HG02885 (cell line): ENCODE measurements at regions not wholly inside any gene's neighbourhood (a gene's known extent, or its start where the extent isn't known, plus 50 kb on each side); places are given as distances from the start of the nearest gene placed in this dataset.

ENCODE experiments used
- ATAC-seq: cut with Tn5 transposase; IDR thresholded peaks from one replicate; pipeline ENCODE4 v1.9.1; 2021; ENCODE audit warnings: mild to moderate bottlenecking; ENCODE audit not compliant: unreplicated experiment, poor library complexity

DNA sequence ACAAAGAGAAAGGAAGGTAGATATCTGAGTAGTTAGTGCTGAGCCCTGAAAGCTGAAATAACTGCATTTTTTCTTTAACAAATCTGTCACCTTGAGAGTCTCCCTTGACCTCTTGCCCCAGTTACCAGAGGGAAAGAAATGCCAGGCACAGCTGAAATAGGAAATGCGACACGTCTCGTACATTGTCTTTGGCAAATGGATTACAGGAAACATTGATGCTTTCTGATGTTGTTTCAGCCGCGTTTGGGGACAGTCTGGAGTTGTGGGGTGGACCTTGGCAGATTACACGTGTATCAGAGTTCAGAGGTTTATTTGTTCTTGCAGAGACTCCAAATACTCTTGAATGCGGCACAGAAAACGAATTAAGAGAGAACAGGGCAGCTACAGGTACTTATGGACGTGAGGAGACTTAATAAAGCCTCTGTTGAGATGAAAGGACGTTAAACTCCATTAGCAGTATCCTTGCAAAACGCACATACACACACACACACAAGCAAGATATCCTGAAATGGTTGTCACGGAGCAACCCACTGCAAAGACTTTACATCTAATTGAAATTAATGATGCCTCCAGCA is 272.8 kb upstream of the RORA start:
- no peak for ATAC-seq

DNA sequence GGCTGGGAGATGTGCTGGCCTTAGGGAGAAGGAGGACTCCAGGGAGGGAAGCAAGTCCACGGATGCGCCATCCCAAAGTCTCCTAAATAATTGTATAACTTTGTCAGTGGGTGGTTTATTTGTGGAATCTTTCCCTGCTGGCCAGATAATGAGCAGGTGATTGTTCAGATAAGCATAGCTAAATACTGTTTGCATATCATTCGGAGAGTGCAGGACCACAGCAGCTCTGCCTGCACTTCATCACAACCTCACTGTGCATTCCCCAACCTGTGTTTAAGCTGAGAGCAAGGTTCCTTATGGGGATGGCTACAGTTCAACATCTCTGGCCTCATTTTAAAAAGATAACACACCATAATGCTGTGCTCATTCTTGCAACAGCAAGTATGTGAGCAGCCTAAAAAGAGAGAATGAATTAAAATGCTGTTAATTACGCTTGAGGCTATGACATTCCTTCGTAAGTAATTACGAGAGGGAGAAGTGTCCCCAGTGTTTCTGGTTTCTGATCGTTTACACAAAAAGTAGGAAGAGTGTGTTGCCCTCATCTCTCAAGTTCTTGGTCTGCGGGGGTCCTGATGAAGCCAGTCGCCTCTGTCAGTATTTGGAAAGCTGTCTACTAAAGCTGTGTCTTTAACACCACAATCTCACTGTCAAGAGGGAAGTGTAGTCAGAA is 272.0 kb upstream of the RORA start:
- ATAC-seq, result no peak

DNA sequence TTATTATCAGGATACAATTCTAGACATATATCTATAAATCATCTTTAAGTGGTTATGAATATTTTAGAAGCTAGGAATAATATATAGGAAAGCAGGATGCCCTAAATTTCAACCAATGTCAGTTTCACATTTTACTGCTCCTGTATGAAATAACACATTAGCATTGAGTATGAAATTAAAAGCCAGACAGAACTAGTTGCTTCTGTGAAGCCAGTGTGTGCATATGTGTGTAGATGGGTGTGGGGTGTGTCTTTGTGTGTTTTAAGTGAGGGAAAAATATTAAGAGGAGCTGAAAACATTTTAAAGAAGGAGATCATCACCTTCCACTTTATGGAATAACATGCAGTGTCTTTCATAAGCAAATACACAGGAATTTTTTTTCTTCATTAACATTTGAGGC is 271.4 kb upstream of the RORA start:
- no peak for ATAC-seq

GRCh38 chr15:61499376-61499775 is 270.3 kb upstream of the RORA start:
- no peak for ATAC-seq

GRCh38 chr15:61489571-61489970 is 260.5 kb upstream of the RORA start:
- ATAC-seq, result no peak

DNA sequence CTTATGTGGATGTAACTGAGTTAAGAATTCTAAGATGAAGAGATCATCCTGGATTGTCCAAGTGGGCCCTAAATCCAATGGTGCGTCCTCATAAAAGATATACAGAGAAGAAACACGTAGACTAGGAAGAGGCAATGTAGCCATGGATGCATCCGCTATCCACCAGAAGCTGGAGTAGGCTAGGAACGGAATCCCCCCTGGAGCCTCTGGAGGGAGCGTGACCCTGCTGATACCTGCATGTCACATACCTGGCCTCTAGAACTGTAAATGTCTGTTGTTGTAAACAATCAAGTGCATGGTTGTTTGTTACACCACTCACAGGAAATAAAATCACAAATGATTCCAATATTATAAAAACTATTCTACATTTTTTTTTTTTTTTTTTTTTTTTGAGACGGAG is 254.5 kb upstream of the RORA start:
- ATAC-seq, result no peak

DNA sequence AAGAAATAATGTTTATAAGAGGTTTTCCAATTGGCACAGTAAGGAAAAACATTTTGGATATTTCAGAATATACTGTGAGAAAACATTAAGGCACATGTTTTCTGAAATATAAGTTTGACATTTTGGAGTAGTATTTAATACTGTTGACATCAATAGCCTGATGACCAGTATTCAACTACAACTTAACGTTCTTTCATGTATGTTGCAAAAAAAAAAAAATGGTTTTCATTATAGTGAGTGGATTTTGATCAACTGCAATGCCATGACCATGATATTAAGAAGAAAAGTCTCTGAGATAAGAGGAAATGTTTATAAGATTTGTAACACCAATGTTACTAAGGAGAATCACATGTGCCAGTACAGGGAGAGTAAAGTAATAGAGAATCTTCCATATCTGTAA is 252.8 kb upstream of the RORA start:
- no peak for ATAC-seq

GRCh38 chr15:61480863-61481262 is 251.8 kb upstream of the RORA start:
- ATAC-seq, result no peak

DNA sequence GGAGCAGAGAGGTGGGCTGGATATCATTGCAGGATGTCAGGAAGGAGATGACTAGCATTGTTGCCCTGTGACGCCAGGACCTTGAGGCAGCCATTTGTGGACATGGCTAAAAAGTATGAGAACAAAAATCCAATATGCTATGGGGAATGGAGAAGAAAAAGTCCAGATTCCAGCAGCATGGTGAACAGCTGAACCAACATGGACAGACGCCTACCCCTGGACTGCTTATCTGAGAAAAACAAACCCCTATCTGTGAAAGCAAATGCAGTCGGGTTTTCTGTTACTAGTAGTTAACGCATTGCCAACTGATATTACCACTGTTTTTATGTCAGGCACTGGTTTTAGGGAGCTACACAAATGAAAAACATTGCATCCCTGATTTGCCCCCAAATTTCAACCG is 251.2 kb upstream of the RORA start:
- ATAC-seq, result no peak

- ATAC-seq, result no peak
Observed at GRCh38 chr15:61479613-61480012, 250.5 kb upstream of the RORA start.

DNA sequence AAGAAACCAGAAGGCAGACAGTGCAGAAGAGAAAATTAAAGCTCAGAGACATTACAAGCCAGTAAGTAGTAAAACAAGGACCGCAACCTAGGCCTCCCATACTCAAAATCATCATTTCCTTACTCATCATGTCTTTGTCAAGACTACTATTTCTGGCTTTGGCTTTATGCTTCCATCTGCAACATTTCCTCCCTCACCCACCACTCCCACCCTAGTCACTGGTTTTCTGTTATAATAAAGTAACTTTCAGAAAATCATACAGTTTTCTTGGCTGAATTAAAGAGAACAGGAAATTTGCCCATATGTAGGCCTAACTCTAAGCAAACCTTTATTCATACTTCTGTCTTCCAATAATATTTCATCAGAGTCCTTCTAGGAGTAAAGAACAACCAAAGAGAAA is 247.6 kb upstream of the RORA start:
- ATAC-seq, result no peak

DNA sequence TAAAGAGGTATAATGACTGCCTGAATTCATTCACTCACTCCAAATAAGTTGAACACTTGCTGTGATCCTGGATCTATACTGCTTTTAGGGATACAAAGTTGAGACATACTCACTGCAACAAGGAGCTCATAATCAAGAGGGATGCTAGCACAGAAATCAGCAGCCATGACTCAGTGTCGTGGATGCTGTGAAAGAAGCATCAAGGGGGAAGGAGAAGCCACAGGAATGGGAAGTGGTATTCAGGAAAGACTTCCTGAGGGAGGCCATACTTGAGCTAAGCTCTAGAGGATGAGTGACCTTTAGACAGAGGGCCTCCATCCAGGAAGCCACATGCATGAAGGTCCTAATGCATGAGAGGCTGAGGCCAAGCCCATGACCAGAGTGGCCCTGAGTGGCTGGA is 245.7 kb upstream of the RORA start:
- no peak for ATAC-seq

GRCh38 chr15:61467823-61468222 is 238.7 kb upstream of the RORA start:
- ATAC-seq, result no peak

- ATAC-seq, result no peak
Observed at GRCh38 chr15:61459785-61460707, 230.9 kb upstream of the RORA start.

DNA sequence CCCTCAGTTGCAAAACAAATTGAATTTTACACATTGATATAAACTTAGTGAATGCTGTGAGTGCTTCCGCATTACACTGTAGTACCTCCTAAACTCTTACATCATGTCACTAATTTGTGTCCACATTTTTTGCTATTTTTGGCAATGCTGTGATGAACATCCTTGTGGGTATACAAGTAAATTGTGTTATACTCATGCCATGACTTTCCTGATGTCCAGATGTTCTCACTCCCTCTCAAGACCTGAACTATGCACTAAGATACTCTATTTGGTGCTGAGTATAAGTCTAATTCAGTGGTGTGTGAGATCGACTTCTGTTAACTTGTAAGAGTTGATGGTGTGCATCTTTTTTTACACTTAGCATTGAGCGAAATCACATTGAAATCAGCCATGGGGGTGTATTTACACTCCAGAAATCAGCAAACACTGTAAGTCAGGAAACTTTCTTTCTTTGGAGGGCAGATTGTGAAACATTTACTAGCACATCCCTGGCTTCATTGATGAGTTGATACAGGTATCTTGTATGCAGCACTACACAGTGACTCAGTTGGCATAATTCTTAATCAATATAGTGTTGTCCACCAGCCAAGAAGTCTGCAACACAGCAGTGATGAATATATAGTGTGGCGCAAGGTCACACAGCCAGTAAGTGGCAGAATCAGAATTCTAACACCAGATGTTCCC is 228.1 kb upstream of the RORA start:
- no peak for ATAC-seq

DNA sequence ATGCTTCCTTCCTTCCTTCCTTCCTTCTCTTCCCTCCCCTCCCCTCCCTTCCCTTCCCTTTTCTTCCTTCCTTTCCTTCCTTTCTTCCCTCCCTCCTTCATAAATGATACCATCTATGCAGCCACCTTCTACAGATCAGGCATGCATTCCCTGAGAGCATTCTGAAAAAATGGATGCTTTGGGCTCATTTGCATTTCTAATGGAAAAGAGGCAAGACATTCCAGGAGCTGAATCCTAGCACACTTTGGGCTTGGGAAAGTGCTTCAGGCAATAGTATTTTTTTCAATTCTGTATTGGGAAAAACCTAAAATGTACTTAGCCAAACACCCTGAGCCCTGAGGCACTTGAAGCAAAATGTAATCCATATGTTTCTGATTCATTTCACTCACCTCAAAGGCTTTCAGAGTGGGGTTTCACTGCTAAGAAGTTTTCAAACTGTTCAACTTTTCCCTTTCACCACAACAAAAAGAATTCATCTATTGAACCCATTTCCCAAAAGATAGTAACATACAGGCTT is 220.1 kb upstream of the RORA start:
- no peak for ATAC-seq

- ATAC-seq, result no peak
Observed at GRCh38 chr15:61447981-61448380, 218.9 kb upstream of the RORA start.

DNA sequence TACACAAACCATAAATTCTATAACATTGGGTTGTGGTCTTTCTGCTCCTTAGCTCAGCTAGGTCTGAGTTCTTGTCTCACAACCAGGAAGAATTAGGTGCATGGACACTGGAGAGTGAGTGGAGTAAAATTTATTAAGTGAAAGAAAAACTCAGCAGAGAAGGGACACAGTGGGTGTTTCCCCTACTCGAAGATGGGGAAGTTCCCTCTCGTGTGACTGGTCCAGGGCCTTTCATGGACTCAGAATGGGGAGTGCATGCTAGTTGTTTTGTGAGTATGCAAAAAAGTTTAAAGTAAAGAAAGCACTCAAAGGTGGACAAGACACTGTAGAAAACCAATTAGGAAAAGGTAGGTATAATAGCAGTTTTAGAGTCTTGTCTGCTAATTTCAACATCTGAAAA is 215.5 kb upstream of the RORA start:
- no peak for ATAC-seq

- no peak for ATAC-seq
Observed at GRCh38 chr15:61442821-61443220, 213.7 kb upstream of the RORA start.

DNA sequence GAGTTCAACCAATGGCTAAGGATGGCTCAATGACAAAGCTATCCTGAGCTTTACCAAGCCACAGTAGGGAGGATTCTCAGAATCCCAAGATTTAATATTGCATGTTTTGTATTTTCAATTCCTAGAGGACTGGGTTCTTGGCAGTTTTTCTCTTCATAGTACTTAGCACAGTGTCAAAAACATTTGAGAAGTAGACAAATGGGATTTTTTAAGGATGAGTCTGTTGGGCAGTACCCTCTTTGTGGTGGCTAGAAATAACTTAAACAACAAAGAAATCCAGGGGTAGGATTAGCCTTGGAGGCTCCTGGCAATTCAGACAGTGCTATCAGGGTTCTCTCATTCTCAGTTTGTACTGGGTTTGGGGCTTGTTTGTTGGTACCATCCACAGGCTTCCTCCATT is 212.8 kb upstream of the RORA start:
- no peak for ATAC-seq

- ATAC-seq, result no peak
Observed at GRCh38 chr15:61426466-61426865, 197.4 kb upstream of the RORA start.
